HG03558 (cell line): ENCODE measurements at regions not wholly inside any gene's neighbourhood (a gene's known extent, or its start where the extent isn't known, plus 50 kb on each side); places are given as distances from the start of the nearest gene placed in this dataset.

ENCODE experiments used
- ATAC-seq: cut with Tn5 transposase; IDR thresholded peaks from one replicate; pipeline ENCODE4 v1.9.1; 2021; ENCODE audit warnings: moderate number of reproducible peaks; ENCODE audit not compliant: unreplicated experiment; ENCODE audit errors: extremely low read depth

DNA sequence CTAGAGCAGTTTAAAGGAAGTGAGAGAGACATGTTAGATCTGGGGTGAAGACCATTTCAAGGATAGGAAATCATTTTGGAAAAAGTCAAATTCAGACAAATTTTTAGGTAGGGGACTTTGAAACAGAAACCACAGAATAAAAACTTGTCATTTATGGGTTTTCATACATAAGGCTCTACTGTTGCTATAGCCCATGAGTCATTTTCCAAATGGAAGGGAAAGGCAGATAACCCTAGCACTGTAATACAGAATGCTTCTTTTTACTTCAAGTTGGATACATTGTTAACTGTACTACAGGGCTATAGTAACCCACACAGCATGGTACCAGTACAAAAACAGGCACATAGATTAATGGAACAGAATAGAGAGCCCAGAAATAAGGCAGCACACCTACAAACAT lies 455.4 kb downstream of the EBF1 start:
- ATAC-seq = no peak

DNA sequence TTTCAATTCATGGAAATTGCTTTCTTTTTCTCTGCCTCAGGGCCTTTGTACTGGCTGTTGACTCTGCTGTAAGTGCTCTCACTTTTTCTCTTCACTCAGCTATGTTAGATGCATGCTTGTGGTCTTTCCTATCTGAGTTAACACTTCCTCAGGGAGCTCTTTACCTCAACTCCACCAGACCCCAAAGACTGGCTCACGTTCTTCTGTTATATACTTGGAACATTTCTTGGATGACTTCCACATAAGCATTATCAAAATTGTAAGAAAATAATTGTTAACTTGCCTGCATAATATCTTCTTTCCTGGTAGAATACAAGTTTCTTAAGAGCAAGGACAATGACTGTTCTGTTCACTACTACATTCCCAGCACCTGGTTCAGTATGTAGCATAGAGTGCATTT lies 455.9 kb downstream of the EBF1 start:
- ATAC-seq = no peak

DNA sequence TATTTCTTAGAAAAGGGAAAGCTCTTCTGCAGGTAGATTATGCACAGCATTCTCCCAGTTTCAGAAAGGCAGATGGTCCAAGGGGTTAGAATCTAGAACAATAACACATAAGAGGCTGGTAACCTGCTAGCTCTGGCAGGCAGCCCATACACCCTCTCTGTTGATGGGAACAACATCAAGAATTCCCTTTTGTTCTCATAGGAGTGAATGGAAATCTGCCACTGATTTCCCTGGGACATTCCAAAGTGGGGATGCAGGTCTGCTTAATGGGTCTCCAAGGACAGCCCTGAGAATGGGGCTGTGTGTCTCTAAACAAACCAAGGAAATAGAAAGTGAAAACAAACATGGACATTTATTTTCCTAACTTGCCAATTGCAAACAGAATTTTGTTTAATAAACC lies 456.8 kb downstream of the EBF1 start:
- ATAC-seq = no peak

DNA sequence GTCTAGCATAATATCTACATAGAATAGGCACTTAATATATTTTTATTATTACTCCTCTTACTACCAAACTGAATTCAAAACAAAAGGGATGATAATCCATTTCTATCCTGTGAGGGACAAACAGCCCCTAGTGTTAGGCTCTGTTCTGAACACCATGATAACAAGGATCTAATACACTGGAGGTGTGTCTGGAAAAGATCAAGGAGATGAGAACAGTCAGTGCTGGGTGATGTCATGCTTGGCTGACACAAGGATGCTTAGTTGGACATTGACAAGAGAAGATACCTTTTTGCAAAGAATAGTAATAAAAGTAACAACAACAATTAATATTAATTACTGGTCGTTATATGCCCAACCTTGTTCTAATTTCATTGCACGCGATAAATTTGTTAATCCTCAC lies 458.7 kb downstream of the EBF1 start:
- ATAC-seq = no peak

DNA sequence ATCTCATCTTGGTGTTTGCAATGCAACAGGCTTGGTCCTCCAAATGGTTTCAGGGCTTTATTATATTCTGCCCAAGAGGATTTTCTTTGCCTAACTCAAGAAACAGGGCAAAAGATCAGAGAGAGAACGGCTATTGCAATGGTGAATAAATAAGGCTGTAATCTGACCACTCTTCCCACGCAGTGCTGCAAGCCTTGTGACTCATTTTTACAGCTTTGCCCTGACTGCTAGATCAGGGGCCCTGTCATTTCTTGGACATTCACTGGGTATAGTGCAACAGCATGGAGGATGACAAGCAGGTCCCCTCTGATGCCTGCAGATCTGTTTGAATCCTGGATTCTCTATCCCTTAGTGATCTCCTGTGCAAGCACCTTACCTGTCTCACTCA lies 459.1 kb downstream of the EBF1 start:
- ATAC-seq = no peak

DNA sequence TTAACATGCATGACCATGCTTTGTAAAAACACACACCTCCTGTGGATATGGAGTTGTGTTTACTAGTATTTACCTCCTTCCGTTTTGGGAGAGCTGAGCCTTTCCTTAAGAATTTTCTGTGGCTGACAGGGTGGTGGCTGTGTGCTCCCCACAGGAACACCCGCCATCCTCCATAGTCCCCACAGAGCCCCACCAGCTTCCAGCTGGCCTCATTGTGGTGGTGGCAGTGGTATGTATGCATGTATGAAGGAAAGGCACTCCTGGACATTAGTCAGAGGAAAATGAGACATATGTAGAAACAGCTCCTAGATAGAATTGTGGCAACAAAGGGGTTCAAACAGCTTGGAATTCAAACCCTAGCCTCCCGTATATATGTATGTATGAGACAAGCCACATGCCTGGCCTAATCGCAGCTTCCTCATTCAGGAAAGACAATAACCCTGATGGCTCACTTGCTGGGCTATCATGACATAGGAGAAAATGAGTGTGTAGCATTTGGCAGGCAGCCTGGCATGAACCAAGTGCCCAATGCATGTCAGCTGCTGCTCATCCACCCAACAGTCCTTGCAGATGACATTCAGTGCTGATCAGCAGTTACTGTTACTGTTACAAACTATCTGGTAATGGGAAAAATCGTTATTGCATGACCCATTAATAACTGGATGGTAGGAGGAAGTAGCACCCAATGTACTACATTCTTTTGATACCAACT lies 459.7 kb downstream of the EBF1 start:
- ATAC-seq = no peak

DNA sequence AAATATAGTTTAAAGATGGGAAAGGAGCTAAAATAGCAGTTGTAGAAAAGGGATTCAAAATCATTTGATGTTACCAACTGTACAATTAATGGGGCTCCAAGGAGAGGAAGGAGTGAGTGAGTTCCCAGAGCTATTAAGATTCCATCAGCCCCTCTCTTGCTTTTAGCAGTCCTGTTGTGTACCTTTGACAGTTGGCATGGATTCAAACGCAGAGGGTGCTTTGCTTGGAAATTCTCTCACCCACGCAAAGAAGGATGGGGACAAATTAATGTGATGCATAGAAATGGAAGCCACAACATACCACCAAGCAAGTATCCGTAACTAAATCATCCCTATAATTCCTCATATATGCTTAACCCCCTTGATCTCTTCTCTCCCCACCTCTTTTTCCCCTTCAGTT lies 461.3 kb downstream of the EBF1 start:
- ATAC-seq = no peak

DNA sequence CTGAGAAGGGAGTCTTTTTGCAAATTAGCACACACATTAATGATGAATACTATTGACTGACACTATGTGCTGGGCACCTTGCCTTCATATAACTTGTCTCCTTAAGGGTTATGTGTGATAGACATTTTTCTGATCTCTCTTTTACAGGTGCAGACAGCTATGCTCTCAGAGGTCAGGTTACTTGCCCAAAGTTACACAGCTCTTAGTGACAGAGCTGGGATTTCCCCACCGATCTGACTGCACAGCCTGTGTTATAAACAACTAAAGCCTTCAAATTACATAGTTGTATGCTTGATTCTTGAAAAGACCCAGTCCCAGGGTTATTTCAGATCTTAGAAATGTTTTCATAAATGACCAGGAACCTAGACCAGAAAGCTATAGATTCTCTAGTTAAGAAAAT lies 462.7 kb downstream of the EBF1 start:
- ATAC-seq = no peak

DNA sequence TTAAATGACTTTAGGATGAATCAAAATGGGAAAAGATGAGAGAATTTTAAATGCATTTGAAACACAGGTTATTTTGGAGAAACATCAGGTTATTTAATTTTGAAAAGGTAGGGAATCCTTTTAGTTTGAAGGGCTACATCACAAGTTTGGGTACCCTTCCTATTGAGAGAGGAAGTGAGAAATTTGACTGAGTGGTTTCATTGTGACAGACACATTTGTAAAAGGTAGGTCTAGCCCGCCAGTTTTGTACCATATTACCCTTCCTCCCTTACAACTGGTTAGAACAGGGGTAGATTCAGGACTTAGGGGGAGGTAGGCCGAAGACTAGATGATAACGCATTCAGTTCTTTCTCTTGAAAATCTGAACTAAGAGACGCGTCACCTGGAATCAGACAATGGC lies 464.2 kb downstream of the EBF1 start:
- ATAC-seq = no peak

DNA sequence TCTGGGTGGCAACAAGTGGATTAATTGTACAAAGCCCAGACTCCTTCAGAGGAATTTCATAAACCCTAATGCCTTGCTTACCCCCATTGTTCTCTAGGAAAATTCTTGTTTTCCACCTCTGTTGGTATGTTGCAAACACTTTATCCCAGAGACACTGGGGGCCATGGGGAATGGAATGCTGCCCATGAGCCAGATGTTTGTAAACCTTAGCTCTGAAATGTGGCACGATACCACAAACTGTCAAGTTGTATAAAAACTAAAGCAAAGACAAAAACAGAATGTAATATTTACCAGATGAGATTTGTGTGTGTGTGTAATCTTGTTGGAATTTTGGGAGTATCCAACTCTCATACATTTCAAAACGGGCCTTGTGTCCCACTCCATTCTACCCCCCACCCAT lies 465.0 kb downstream of the EBF1 start:
- ATAC-seq = no peak

DNA sequence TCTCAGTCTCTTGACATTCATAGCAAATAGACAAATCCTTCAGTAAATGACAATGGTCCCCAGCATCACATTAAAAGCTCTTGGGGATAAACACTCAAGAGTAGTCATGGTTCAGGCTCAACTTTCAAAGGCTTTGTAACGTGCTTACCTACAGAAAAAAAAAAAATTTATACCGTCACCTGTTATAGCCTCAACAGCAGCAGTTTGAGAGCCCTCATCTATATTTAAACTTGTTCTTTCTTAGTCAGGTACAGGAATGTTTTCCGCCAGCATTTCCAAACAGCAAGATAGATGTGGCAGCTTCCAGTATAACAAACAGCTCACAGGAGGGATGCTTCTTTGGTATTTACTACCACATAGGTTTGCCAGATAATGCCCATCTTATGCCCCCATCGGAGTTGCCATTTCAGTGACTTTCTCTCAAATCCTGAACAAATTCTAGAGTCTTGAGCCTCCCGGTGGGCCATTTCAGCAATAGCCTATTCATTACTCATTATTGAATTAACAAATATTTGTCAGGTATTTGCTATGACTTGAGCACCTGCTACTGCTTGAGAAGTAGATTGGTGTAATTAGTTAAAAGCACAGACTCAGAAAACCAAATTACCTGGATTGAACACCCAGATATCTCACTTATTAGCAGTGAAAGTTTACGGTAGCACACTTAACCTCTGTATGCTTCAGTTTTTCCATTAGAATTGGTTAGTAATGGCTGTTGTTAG lies 470.0 kb downstream of the EBF1 start:
- no peak for ATAC-seq

DNA sequence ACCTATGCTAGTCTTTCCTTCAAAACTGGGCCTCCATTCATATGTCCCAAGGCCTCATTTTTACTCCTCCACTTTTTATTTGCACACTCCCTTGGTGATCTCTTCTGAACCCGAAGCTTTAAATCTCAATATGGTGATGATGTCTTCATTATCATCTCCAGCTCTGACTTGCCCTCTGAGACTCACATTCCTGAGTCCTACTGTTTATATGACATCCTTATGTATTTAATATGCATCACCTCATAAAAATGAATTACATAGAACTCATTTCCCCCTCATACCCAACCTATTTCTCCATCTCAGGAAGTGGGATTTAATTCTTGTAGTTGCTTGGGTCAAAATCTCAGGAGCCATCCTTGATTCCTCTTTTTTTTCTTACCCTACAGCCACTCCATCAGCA lies 473.0 kb downstream of the EBF1 start:
- no peak for ATAC-seq

DNA sequence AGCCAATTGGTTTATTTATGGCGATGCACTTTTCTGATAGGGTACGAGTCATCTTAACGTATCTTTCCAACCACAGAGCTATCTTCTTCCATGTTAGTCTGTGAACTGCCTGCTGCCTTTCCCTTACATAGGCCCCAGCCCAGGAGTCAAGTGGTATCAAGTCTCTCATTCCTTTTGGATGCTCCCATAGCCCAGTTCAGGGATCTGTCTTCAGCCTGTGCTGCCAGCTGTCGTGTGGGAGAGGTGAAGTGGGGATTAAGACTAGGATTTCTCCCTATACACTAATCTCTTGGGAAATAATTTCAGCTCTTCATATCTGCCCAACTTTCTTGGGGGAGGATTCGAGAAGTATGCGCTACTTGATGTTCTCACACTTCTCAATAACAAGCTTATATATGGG lies 475.7 kb downstream of the EBF1 start:
- ATAC-seq = no peak

DNA sequence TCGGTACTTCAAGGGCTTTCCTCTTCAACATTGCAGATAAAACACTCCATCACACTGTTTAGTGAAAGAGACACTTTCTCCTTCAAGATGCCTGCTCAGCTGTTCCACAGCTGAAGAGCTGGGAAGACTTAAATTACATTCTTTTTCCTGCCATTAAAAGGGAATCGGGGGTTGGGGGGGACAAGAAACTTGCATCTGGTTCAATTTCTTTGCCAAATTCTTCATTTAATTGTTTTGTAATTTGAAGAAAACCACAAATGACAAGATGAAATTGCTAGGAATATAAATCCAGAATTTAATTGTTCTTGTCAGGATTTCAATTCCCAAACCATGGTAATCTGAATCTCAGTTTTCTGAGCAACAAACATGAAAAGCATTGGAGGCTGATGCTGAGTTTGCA lies 478.3 kb downstream of the EBF1 start:
- ATAC-seq = no peak

DNA sequence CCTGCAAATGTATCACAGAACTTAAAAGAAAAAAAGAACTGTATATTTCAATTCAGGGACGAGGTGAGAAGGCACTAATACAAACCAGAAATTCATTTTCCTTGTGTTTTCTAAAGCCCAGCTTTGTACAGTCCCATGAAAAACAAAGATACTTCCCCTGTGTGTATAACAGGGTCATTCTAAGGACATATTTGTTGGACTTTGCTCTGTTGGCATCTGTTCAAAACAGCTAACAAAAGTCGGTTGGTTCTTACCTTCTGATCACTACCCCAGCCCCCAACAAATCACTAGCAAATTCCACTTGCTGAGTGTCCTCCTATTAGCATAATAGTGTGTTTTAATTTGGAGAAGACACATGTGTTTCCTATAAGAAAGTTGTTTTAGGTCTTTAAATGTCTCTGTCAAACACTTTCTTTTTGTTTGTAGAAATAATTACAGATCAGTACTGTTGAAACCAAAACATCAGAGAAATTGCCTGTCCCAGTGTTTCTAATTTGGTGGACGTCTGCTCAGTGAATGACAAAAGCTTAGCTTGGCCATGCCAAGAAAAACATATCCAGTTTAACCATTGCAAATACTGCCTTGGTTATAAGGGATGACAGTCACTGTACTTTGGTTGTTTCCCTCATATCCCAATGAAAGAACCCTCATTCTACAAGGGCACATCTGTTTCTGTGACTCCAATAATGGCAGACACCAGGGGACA lies 480.5 kb downstream of the EBF1 start:
- no peak for ATAC-seq

DNA sequence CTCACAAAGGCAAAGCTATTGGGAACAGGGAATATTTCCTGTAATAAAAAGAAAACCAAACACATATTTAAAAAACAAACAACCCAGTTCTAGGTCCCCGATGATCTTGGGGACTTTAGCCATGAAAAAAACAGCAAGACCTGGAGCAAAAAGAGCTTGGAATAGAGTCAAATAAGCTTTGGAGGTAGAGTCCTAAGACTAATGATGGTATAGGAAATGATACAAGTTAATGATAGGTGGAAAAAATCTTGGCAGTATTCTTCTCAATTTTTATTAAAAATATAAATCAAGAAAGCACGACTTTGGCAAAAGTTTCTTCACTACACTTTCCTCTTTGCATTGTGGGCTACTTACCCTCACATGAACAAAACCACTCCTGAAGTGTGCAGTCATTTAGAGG lies 481.5 kb downstream of the EBF1 start:
- ATAC-seq = no peak

DNA sequence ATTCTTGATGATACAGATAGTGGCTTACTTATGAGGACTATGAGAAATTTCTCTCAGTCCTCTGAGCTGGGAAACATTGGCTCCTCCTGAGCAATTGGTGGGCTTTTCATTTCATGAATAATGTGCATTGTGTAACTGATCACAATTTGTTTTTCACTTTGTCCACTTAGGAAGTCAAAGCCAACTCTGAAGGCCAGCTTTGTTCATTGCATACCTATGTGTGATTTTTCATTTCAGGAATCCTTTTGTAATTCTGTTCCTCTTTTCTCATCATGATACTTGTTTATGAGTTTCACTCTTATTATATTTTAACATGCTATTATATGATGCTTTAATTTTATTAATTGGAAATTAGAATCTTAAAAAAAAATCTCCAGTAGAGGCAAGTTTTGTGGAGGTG lies 483.0 kb downstream of the EBF1 start:
- ATAC-seq = no peak

DNA sequence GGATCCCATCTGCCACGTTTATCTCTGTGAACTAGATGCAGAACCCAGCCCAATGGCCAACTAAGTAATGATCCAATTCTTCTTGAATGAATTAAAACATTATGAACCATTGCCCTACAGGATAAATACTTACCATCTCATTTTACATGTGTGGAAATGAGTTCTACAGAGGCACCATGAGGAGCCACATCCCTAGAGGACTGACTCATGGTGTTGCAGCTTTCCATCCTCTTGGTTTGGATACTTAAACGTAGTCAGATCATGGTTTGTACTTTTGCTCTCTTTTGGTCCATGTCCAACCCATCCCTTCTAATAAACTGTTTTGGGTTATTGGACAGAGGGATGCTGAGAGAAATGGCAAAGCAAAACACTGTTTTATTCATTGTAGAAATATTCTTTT lies 484.8 kb downstream of the EBF1 start:
- ATAC-seq = no peak

DNA sequence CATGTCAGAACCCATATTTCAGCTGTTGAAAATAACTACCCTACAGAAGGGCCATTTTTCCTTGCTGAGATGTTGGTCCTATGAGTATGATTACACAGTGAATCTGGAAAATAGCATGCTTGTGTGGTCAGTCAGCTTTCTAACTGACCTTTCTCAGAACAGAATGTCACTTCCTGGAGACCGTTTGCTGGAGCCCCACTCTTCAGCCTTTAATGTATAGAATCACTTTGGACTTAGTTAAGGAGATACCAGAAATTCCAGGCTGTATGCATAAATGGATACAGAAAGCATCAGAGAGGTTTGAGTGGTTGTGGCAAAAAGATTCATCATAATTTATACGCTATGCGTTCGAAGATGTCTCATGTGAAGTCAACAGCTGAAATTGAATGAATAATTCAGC lies 488.1 kb downstream of the EBF1 start:
- no peak for ATAC-seq

DNA sequence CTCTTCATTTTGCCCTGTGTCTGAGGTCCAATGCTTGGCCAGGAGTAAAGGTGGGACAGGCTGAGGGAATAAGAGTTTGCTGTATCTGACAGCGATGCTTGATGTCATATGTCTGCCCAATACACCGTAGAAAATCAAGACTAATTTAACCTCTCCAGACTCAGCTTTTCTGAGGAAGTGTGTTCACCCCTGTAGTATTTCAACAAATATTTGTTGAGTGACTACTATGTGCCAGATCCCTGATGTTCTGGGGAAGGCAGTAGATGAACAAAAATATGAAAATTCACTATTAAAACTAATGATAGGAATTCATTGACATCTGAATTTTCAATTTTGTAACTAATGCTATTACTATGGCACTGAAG lies 489.7 kb downstream of the EBF1 start:
- no peak for ATAC-seq

DNA sequence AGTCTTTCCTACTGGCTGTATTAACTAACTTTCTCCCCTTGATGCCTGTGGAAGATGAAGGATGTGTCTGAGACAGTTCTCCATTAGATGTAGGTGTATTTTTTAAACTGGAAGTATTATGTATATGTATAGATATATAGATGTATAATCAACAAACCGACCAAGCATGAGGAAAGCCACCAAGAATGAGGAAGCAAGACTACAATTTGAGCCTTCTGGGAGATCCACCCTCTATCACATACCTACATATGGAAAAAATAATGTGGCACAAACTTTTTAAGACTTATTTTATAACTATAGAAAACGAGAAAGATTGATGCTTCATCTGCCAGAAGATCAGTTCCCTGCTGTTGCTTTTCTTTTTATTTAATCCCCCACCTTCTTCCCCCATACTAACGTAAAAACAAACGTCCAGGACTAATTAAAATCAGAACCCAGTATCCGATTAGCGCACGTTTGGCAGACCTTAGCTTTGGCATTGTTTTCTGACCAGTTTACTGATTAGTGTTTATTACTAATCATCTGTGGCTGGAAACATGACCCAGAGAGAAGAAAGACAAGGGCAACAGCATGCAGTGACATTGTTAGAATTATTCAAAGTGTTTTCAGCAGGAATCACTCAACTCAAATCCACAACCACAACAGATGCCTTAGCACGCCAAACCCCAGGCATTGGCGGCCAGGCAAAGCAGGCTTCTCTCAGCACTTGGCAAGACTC lies 490.2 kb downstream of the EBF1 start:
- ATAC-seq = no peak
